K562 (cell line): ENCODE measurements at regions not wholly inside any gene's neighbourhood (a gene's known extent, or its start where the extent isn't known, plus 50 kb on each side); places are given as distances from the start of the nearest gene placed in this dataset.

Experiments used
- ATAC-seq: fragments of 200-7000 bp; cut with Tn5 transposase; 3 replicates; pipeline ENCODE4 v1.9.1; 2020; ENCODE audit warnings: moderate library complexity
- BruUV-seq: library from RNA; stranded (reverse); fragments of 400-500 nt; replicated peaks from 2 replicates; lab custom pipeline; 2021; lab: Mats Ljungman, UMichigan
- CTCF ChIA-PET: fragments of 300-600 bp; formaldehyde crosslinking; extraction: SDS; loops from one replicate; lab custom pipeline; 2021; ENCODE audit warnings: low intra/inter-chr PET ratio; lab: Yijun Ruan, JAX
- POLR2A ChIA-PET: fragments of 300-600, 350-650 bp; sonication (Branson Sonifier 250); formaldehyde crosslinking; extraction: SDS; loops from one replicate; lab custom pipeline; 2021; ENCODE audit warnings: antibody characterized with exemption, inconsistent platforms; lab: Yijun Ruan, JAX
- DNase-seq, 4 experiments: peaks; one replicate each; pipeline versions ENCODE4 v3.0.0 to v3.0.0-alpha.2; 2011 to 2018; ENCODE audit warnings: low spot score in 3 of 4, mixed read lengths in 3 of 4; ENCODE audit errors: extremely low read depth in 1 of 4
- FAIRE-seq: peaks from 2 replicates; lab custom pipeline; 2011; peaks lifted over from hg19 to GRCh38; lab: Jason Lieb, UNC
- H2AFZ ChIP-seq: 2 replicates; pipeline ENCODE4 v1.6.0; 2011; ENCODE audit warnings: low read depth, low read length, control low read depth, inconsistent platforms
- H3K27ac ChIP-seq: fragments of 200-600 bp; 3 replicates; pipeline ENCODE4 v1.8.0; 2011; ENCODE audit warnings: low read depth, mild to moderate bottlenecking, control low read depth, inconsistent platforms, low read length, moderate library complexity, mixed read lengths; ENCODE audit errors: extremely low read depth
- H3K27me3 ChIP-seq, 2 experiments: fragments of 300-600 bp in 1 of 2; 2 replicates in 1 of 2; 3 replicates in 1 of 2; pipeline versions ENCODE4 v1.6.0 to v1.8.0; 2011; ENCODE audit warnings: inconsistent platforms in 2 of 2, low read length in 2 of 2, mild to moderate bottlenecking in 1 of 2, mixed read lengths in 1 of 2, moderate library complexity in 1 of 2; ENCODE audit not compliant: control insufficient read depth in 2 of 2, insufficient read depth in 2 of 2
- H3K36me3 ChIP-seq: fragments of 300-600 bp; 3 replicates; pipeline ENCODE4 v1.8.0; 2011; ENCODE audit warnings: mild to moderate bottlenecking, low read length, inconsistent platforms; ENCODE audit not compliant: control insufficient read depth, insufficient read depth
- H3K4me1 ChIP-seq, 2 experiments: fragments of 200-600 bp in 1 of 2; replicated peaks in 1 of 2; 2 replicates in 1 of 2; 3 replicates in 1 of 2; pipeline versions ENCODE4 v1.5.1 to v1.8.0; 2011; ENCODE audit warnings: inconsistent platforms in 2 of 2, low read length in 2 of 2, mild to moderate bottlenecking in 1 of 2, mixed read lengths in 1 of 2, moderate library complexity in 1 of 2; ENCODE audit not compliant: control insufficient read depth in 2 of 2, insufficient read depth in 2 of 2
- H3K4me2 ChIP-seq: 2 replicates; pipeline ENCODE4 v1.6.1; 2011; ENCODE audit warnings: low read length, control low read depth, inconsistent platforms, mixed read lengths; ENCODE audit not compliant: insufficient read depth
- H3K4me3 ChIP-seq: fragments of 200-600 bp; sonication (generic), shearing (Covaris generic); 2 replicates; pipeline ENCODE4 v1.5.1; 2016; ENCODE audit warnings: control low read depth, inconsistent platforms
- H3K79me2 ChIP-seq: fragments of 200-600 bp; 3 replicates; pipeline ENCODE4 v1.8.0; 2011; ENCODE audit warnings: low read length, inconsistent platforms; ENCODE audit not compliant: control insufficient read depth, insufficient read depth
- H3K9ac ChIP-seq, 2 experiments: 2 replicates each; pipeline versions ENCODE4 v1.6.0 to v1.6.1; 2011; ENCODE audit warnings: low read depth in 2 of 2, low read length in 2 of 2, control low read depth in 1 of 2, inconsistent platforms in 1 of 2, mild to moderate bottlenecking in 1 of 2, mixed read lengths in 1 of 2; ENCODE audit not compliant: insufficient read depth in 1 of 2
- H3K9me1 ChIP-seq: one replicate; pipeline ENCODE4 v1.6.0; 2011; ENCODE audit warnings: inconsistent platforms, mild to moderate bottlenecking, low read length, moderate library complexity; ENCODE audit not compliant: control insufficient read depth, insufficient read depth
- H3K9me3 ChIP-seq: replicated peaks from 2 replicates; pipeline ENCODE4 v1.5.1; 2011; ENCODE audit warnings: low read depth, low read length, inconsistent platforms; ENCODE audit not compliant: control insufficient read depth, insufficient read depth
- H4K20me1 ChIP-seq: replicated peaks from 2 replicates; pipeline ENCODE4 v1.6.1; 2011; ENCODE audit warnings: low read length, inconsistent platforms, mixed read lengths; ENCODE audit not compliant: control insufficient read depth, insufficient read depth
- ELK1 ChIP-seq: sonication (generic); formaldehyde crosslinking; IDR thresholded peaks from 2 replicates; pipeline ENCODE4 v1.8.1; 2022; ENCODE audit warnings: missing genetic modification reagents
- EZH2 ChIP-seq: IDR thresholded peaks from 2 replicates; pipeline ENCODE4 v1.6.1; 2012; ENCODE audit warnings: low read depth, mild to moderate bottlenecking, inconsistent platforms, low read length, borderline replicate concordance
- FIP1L1 ChIP-seq: fragments of 200-400 bp; formaldehyde crosslinking; IDR thresholded peaks from 2 replicates; pipeline ENCODE4 v1.6.1; 2018; ENCODE audit warnings: mild to moderate bottlenecking, low read depth, low read length; ENCODE audit not compliant: poor library complexity, severe bottlenecking
- HDAC2 ChIP-seq: fragments of 450-650 bp; IDR thresholded peaks from 2 replicates; pipeline ENCODE4 v1.6.1; 2016; ENCODE audit warnings: mild to moderate bottlenecking
- MCM3 ChIP-seq: fragments of 450-650 bp; IDR thresholded peaks from 2 replicates; pipeline ENCODE4 v1.6.1; 2016
- MCM7 ChIP-seq, 2 experiments: fragments of 450-650 bp; IDR thresholded peaks; 2 replicates each; pipeline ENCODE4 v1.6.1; 2016 to 2018
- MTA3 ChIP-seq: fragments of 450-650 bp; formaldehyde crosslinking; IDR thresholded peaks from 2 replicates; pipeline ENCODE4 v1.6.1; 2017; ENCODE audit warnings: mild to moderate bottlenecking, borderline replicate concordance
- PPARD ChIP-seq: fragments of 250-450 bp; sonication (Bioruptor Pico); IDR thresholded peaks from 2 replicates; pipeline ENCODE4 v1.8.0; 2022; ENCODE audit warnings: inconsistent platforms, mild to moderate bottlenecking, moderate library complexity
- YBX1 ChIP-seq: fragments of 450-650 bp; IDR thresholded peaks from 2 replicates; pipeline ENCODE4 v1.7.1; 2016; ENCODE audit warnings: mild to moderate bottlenecking
- ZBTB8A ChIP-seq: fragments of 450-650 bp; IDR thresholded peaks from 2 replicates; pipeline ENCODE4 v1.6.1; 2018; ENCODE audit warnings: mild to moderate bottlenecking, moderate library complexity; ENCODE audit not compliant: partially characterized antibody
- ZNF175 ChIP-seq: fragments of 200-800 bp; sonication (Bioruptor generic); IDR thresholded peaks from 2 replicates; pipeline ENCODE4 v1.6.1; 2016; ENCODE audit warnings: low read depth, mild to moderate bottlenecking, missing genetic modification characterization, missing compliant biosample characterization
- ZNF77 ChIP-seq: fragments of 250-450 bp; sonication (Bioruptor Pico); IDR thresholded peaks from 2 replicates; pipeline ENCODE4 v1.5.0; 2020
- WGBS: fragments of 100-300 bp; shearing (Covaris generic); methylation state at CpG from one replicate; pipeline ENCODE4 v1.1.6; 2016; ENCODE audit warnings: low coverage, mixed read lengths; ENCODE audit not compliant: insufficient coverage; ENCODE audit errors: missing lambda C conversion rate; 5-methylcytosine and 5-hydroxymethylcytosine counted together
- in situ Hi-C: fragments of 300-500 bp; cut with MboI; formaldehyde crosslinking; loops from 4 replicates; pipeline ENCODE4 v1.15.0; 2018; ENCODE audit warnings: inconsistent platforms, mixed read lengths
- intact Hi-C: fragments of 100-400 bp; cut with micrococcal nuclease; formaldehyde crosslinking; loops from 2 replicates; pipeline ENCODE4 v1.14.2; 2022

- BruUV-seq = no TSS peak
Measured at GRCh38 chr4:135184715-135185114, 983.1 kb upstream of the PABPC4L start.

More at GRCh38 chr4:135184715-135185114, 983.1 kb upstream of the PABPC4L start:
- no peak overlapping the region for H3K4me3 ChIP-seq
- H3K4me1 ChIP-seq = no peaks in the 10 kb centered on the region
- no peaks in the 10 kb centered on the region for H3K79me2 ChIP-seq
- no peaks in the 10 kb centered on the region for H3K27me3 ChIP-seq
- intact Hi-C loops = no loop called here
- TF ChIP-seq YBX1 = no peak
- no peak for TF ChIP-seq EZH2
- no peak for TF ChIP-seq ZNF77 (CRISPR knock-in tag)
- TF ChIP-seq ELK1 = no peak
- TF ChIP-seq FIP1L1 = no peak
- TF ChIP-seq ZBTB8A = no peak
- TF ChIP-seq MCM3 = no peak
- no peak for TF ChIP-seq PPARD (CRISPR knock-in tag)
- TF ChIP-seq MCM7 (IDR thresholded peaks at IDR 0.05) = no peak
- TF ChIP-seq HDAC2 = no peak
- TF ChIP-seq ZNF175 = no peak
- TF ChIP-seq MTA3 = no peak
- TF ChIP-seq, all 486 proteins: peak for 0
- DNase-seq (no peak), FAIRE-seq (no peak), ATAC-seq (no peak)
- H2AFZ ChIP-seq = no peak overlapping the region
- WGBS = 0% methylated on average over 4 of the region's 6 CpGs
- POLR2A ChIA-PET = no interaction called here
- no peak overlapping the region for H3K27ac ChIP-seq
- CTCF ChIA-PET = no interaction called here
- H3K9me1 ChIP-seq = no peaks in the 10 kb centered on the region
- no peaks in the 10 kb centered on the region for H4K20me1 ChIP-seq
- in situ Hi-C loops = no loop called here
- no peak overlapping the region for H3K9ac ChIP-seq
- H3K4me2 ChIP-seq = no peak overlapping the region
- H3K36me3 ChIP-seq = no peaks in the 10 kb centered on the region
- no peaks in the 10 kb centered on the region for H3K9me3 ChIP-seq
